LNCAP (cell line): ENCODE measurements at regions not wholly inside any gene's neighbourhood (a gene's known extent, or its start where the extent isn't known, plus 50 kb on each side); places are given as distances from the start of the nearest gene placed in this dataset.

Experiments used
- TF ChIP-seq, protein P1 (sequence below): fragments of 450-650 bp; IDR thresholded peaks from 2 replicates; pipeline ENCODE4 v1.5.1; 2017; ENCODE audit warnings: mild to moderate bottlenecking

DNA sequence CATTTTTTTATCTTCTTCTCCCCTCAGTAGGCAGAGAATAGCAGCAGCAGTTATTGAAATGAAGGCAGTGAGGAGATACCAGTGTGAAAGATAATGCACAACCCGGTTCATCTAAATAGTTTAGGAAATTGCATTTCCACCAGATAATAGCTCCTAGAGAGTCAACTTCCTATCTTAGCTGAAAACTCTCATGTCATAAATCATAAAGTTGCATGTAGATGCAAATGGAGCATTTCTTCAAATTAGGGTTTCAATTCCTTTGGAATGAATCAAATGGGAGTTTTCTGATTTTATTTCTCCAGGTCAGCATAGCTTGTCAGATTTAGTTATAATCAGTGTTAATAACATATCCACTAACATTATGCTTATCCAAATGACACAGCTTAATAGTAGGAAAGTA is 335.3 kb downstream of the CNTNAP4 start:
- TF ChIP-seq, protein P1, sequence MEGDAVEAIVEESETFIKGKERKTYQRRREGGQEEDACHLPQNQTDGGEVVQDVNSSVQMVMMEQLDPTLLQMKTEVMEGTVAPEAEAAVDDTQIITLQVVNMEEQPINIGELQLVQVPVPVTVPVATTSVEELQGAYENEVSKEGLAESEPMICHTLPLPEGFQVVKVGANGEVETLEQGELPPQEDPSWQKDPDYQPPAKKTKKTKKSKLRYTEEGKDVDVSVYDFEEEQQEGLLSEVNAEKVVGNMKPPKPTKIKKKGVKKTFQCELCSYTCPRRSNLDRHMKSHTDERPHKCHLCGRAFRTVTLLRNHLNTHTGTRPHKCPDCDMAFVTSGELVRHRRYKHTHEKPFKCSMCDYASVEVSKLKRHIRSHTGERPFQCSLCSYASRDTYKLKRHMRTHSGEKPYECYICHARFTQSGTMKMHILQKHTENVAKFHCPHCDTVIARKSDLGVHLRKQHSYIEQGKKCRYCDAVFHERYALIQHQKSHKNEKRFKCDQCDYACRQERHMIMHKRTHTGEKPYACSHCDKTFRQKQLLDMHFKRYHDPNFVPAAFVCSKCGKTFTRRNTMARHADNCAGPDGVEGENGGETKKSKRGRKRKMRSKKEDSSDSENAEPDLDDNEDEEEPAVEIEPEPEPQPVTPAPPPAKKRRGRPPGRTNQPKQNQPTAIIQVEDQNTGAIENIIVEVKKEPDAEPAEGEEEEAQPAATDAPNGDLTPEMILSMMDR, result no peak

DNA sequence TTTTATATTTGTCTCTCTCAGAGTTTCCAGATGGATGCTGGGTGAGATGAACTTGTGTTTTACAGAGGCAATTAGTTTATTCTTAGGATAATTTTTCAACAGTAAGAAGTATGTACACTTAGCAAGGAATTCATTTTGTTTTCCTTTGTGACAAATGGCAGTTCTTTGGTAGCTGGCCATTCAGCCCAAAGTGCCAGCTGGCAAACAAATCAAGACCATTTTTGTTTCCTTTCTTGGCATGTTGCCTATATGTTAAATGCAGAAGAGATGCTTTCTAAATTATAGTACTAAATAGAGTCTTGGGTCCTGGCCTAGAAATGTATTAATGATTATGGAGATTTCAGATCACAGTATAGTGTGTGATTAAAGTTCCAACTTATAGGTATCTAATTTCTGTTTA is 337.1 kb downstream of the CNTNAP4 start:
- TF ChIP-seq, protein P1, result no peak

DNA sequence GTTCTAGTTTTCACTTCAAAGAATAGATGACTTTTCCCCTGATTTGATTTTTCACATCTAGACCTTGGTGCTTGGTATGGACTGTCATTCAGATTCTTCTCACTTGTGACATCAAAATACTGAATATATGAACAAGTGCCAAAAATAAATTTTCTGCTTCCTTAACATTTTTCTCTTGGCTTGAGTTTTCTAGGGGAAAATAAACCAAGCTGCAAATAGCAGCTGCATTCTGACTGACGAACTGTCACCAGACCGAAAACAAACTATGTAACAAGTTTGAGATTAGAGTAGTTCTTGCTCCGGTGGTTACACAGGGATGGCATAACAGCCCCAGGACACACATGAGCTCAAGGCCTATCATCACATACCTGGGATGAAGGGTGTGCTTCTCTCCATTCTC is 345.7 kb downstream of the CNTNAP4 start:
- TF ChIP-seq, protein P1, result no peak

DNA sequence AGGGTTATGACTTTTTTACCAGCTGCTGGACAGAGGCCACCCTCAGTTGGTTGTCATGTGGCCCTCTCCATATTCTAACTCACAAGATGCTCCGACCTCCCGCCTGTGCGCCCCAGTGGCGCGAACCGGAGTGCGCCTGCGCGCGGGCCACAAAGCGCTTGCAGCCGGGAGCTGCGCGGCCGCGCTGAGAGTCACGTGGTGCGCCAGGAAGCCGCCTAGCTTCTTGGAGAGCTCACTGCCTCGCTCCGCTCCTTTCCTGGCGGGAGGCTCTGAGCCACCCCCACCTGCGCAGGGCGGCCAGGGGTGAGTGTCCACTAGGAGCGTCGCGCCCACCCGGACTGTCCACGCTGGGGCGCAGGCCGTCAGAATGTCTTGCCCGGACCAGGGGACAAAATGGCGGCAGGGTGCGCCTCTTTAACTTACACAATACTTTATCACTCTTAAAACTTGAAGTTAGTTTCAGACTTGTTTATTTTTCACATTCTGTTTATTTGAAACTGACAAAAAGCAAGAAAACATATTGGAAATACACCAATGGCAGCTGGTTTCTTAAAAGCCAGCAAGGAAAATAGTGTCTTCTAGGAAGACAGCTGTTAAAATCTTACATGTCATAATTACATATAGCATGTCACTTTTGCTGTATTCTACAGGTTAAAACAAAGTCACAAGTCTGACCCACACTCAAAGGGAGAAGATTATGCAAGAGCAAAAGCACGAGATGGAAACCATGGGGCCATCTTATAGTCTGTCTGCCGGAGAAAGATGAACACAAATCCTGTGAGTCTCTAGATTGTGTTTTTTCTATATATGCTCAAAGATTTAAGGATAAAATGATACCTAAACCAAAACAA is 357.9 kb downstream of the CNTNAP4 start:
- TF ChIP-seq, protein P1, result no peak

DNA sequence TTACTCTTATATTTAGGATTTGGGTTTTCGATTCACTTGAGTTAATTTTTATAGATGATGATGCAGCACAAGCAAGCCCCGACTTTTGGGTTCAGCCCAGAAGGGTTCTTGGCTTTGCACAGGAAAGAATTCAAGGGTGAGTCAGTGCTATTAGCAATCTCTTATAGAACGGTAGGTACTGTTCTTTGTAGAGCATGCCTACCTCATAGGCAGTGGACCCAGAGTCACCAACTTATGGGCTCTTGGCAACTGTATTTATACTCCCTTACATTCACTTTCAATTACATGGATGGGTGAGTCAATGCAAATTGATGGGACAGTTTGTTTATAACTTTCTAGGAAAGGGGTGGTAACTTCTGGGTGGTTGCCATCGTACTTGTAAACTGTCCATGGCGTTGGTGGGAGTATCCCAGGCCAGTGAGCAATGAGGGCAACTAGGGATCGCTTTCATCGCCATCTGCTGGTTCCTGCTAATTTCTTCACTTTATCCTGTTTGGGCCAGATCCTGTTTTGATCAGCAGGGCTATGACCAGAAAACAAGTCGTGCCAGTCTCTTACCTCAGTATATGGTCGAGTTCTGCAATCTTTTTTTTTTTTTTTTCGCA is 362.6 kb downstream of the CNTNAP4 start:
- TF ChIP-seq, protein P1, result peak; percentile 60

DNA sequence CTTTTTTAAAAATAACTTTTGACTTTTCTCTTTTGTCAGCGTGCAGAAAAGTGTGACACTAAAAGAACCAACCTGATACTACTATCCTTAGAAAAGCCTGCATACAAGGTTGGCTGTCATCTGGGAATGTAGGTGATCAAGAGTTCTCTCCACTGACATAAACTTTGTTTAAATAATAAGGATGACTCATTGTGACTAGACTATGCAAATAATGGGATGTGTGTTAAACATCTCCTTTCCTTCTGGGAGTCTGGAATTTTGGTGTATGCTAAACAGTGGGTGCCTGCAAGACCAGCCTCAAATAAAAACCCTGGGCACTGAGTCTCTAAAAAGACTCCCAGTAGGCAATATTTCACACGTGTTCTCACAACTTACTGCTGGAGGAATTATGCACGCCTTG is 373.4 kb downstream of the CNTNAP4 start:
- TF ChIP-seq, protein P1, result no peak

DNA sequence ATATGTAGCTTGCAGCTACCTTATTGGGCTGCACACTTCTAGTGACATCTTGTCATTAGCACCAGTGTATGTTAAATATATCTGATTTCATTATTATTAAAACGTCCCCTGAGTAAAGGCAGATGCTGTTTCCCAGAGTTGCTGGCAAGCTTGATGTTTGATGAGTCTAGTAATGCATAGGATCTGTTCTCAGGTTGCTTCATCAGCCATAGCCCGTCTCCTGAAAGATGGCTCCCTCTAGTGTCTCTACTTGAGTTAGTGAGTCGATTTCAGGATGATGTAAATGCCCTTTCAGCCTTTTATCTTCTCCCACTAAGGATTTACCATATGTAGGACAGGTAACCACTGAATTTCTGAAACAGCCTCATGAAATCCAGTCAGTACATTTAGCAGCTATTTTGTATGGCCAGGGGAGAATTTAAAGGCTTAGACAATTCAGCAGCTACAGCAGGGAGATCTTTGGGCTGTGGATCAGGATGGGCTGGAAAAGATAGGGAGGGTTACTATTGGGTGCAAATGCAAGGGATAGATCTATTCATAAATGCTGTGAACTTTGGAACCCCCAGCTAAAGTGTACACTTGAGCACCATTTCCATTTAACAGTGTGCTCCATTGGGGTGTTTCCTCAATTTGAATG is 376.3 kb downstream of the CNTNAP4 start:
- TF ChIP-seq, protein P1, result peak; percentile 76
